Activated CD4-positive, alpha-beta T cell treated with anti-CD3 and anti-CD28 coated beads, Interleukin-2, Interleukin-4, amounts not matched to agents 100 ng/mL and 50 ng/mL, durations not matched to agents 16 hours and 8 hours (primary cell): ENCODE measurements at regions not wholly inside any gene's neighbourhood (a gene's known extent, or its start where the extent isn't known, plus 50 kb on each side); places are given as distances from the start of the nearest gene placed in this dataset.
"Not testable (repeated sequence)": the region's sequence is repeated elsewhere in the genome, so short reads cannot be mapped to it uniquely, and the experiment has no call there.

ENCODE experiments used
- DNase-seq: peaks from one replicate; pipeline ENCODE4 v3.0.0-alpha.2; 2020; ENCODE audit warnings: low spot score

- no peak for DNase-seq
These were observed 60.0 kb downstream of the DMAC1 start for GRCh38 chr9:7739595-7739994.

GRCh38 chr9:7735311-7735710 is 64.3 kb downstream of the DMAC1 start:
- no peak for DNase-seq

DNA sequence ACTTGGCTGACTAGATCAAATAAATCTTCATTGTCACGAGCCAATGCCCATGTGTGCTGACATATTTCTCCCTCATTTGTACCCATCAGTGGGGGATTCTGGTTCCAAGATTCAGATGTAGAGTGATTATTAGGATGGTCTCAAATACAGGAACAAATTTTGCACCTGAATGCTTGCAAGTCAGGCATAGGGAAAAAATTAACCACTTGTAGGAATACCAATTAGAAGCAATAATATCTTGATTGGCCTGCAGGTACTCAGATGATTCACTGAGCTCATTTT is 69.5 kb downstream of the DMAC1 start:
- DNase-seq: no peak

- DNase-seq: no peak
These were observed 70.0 kb downstream of the DMAC1 start for GRCh38 chr9:7729371-7730163.

DNA sequence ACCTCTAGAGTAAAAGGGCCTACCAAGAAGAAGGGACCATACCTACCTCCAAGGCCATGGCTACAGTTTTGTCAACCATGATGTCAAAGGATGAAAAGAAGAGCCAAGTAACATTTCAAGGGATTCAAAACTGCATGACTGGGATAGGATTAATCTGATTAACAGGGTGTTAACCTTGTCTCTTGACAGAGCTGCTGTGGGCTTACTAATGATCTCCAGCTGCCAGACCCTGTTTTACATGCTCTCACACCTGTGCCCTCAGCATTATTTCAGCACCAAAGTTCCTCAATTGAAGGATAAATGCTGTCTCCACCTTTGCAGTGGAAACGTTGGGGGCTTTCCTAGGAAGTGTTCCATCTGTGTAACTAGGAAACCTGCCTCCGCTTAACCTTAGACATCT is 78.3 kb downstream of the DMAC1 start:
- no peak for DNase-seq

- DNase-seq: not testable (repeated sequence)
These were observed 86.5 kb downstream of the DMAC1 start for GRCh38 chr9:7713088-7713487.

- no peak for DNase-seq
These were observed 88.9 kb downstream of the DMAC1 start for GRCh38 chr9:7710686-7711085.

DNA sequence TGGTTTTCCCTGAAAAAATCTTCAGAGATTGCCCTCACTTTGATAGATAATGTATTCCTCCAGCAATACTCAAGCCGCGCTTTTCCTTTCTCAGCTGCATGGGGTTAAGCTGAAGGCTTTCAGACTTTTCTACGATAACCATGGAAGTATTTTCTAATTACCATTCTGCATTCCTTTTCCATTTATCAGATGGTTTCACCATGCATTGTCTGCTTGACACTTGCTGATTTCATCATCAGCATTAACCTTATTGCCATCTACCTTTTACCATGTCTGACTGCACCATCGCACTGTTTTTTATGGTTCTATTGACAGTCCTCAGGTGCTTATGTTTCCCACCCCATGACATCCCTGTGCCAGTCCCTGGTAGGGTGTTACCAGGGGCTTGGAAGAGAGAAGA is 91.6 kb downstream of the DMAC1 start:
- no peak for DNase-seq

GRCh38 chr9:7704543-7704942 is 95.0 kb downstream of the DMAC1 start:
- no peak for DNase-seq

- DNase-seq: no peak
These were observed 107.7 kb downstream of the DMAC1 start for GRCh38 chr9:7691909-7692308.

DNA sequence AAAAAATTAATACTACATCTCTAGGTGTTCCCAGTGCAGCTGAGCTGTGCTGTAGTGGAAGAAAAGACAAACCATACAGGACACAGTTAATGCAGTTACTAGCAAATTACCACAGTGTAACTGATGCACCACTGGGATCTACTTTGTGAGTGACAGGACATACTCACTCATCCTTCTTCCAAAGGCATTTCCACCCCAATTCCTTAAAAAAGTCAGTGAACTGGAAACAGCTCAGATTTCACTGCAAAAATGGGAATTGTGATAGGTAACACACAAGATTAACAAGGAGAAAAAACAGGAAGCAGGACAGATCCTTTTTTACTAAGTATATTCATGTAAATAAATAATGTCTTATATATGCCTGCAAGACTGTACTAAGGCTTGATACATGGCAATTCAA is 109.6 kb downstream of the DMAC1 start:
- no peak for DNase-seq

- DNase-seq: no peak
These were observed 111.0 kb downstream of the DMAC1 start for GRCh38 chr9:7688626-7689025.

GRCh38 chr9:7676609-7677156 is 122.9 kb downstream of the DMAC1 start:
- no peak for DNase-seq

- no peak for DNase-seq
These were observed 127.7 kb downstream of the DMAC1 start for GRCh38 chr9:7671847-7672246.

DNA sequence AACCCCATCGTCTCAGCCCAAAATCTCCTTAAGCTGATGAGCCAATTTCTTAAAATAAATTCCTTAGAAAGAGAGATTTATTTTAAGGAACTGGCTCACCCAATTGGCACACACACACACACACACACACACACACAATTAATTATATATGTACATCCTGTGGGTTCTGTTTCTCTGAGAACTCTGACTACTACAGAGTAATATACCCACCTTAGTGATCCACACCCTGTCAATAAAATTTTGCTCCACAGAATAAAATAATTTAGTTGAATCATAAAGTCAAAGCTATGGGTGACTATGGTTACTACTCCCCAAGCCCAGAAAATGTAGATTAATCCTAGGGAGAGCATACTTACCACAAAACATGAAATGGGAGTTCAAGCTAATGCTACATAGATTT is 131.0 kb downstream of the DMAC1 start:
- DNase-seq: no peak

- DNase-seq: no peak
These were observed 133.7 kb downstream of the DMAC1 start for GRCh38 chr9:7665874-7666273.

GRCh38 chr9:7659766-7660165 is 139.8 kb downstream of the DMAC1 start:
- DNase-seq: no peak

GRCh38 chr9:7656636-7657035 is 142.9 kb downstream of the DMAC1 start:
- DNase-seq: no peak

DNA sequence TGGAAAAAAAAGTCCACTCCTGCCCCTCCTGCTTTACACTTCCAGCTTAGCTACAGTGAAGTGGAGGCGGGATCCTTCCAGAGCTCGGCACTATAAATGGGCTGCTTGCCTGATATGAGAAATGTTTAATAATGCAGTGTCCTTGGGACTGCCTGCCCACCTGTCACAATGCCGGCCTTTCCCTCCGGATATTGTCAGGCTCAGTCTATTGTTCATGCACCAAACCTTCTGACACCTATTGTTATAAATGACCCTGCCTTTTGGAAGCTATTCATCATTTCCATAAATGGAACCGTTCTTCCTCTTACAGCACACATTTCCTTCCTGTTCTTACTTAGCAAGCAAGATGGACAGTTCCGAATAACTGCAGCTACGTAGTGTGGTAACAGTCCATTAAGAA is 146.3 kb downstream of the DMAC1 start:
- DNase-seq: no peak

GRCh38 chr9:7640231-7640630 is 159.3 kb downstream of the DMAC1 start:
- DNase-seq: no peak

DNA sequence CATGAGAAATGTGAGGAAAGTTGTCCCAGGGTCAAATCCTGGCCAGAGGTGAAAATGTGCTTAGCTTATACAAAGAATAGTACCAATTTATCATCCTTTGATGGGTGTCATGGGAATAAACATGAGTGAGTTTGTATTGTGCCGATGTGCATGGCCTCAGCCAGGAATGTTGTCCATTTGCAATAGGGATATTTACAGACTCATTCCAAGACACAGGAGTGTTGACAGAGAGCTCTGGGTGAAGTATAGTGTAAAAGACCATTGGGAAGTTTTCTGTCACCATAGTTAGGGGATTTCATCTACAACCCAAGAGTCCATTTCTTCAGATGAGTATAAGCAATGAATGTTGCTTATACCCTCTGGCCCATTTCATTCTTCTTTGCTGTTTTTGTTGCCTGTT is 160.1 kb downstream of the DMAC1 start:
- DNase-seq: no peak

DNA sequence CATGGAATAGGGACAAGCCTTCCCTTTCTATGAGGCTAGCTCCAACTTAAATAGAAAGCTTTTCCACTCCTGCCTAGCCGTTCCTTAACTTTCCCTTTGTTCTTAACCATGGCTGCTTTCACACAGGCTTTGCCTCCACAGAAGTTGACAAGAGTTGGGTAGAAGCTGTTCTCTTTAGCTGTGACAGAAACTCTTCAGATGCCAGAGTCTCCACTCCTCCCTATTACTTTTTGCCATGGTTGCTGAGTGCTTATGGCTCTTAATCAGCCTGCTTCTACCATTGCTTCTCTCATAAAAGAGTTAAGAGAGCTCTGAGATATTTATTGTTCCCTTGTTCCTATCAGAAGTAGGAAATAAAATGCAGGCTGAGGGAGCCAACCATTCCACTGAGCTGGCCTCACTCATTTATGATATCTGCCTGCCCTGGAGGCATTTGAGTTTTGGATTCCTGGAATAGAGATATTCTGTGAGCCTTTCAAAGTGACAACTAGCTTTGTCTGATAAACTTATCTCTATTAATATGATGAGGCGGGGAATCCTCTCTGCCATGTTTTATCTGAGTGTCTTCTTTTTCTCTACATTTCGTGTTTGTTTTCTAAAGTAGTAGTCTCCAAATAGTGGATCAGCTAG is 162.6 kb downstream of the DMAC1 start:
- no peak for DNase-seq

GRCh38 chr9:7636309-7636708 is 163.3 kb downstream of the DMAC1 start:
- DNase-seq: no peak

DNA sequence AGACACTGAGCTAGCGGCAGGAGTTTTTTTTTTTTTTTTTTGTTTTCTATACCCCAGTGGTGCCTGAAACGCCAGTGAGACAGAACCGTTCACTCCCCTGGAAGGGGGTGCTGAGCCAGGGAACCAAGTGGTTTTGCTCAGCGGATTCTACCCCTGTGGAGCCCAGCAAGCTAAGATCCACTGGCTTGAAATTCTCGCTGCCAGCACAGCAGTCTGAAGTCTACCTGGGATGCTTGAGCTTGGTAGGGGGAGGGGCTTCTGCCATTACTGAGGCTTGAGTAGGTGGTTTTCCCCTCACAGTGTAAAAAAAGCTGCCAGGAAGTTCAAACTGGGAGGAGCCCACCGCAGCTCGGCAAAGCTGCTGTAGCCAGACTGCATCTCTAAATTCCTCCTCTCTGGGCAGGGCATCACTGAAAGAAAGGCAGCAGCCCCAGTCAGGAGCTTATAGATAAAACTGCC is 173.0 kb downstream of the DMAC1 start:
- peak; percentile 16 for DNase-seq
